Neural cell (in vitro differentiated cells): ENCODE measurements at regions not wholly inside any gene's neighbourhood (a gene's known extent, or its start where the extent isn't known, plus 50 kb on each side); places are given as distances from the start of the nearest gene placed in this dataset.

Source experiments
- H2AFZ ChIP-seq: fragments of 200-600, 300-800 bp; sonication (generic), shearing (Covaris generic); 2 replicates; pipeline ENCODE4 v1.6.0; 2014; ENCODE audit warnings: low read depth, mild to moderate bottlenecking, antibody characterized with exemption, low read length, moderate library complexity
- H3F3A ChIP-seq: fragments of 200-600 bp; shearing (Covaris generic); 2 replicates; pipeline ENCODE4 v1.6.1; 2016; ENCODE audit warnings: mild to moderate bottlenecking, moderate library complexity, mixed read lengths, antibody characterized with exemption, low read length; ENCODE audit not compliant: insufficient read depth, poor library complexity, severe bottlenecking
- H3K27ac ChIP-seq: fragments of 200-600, 300-800 bp; sonication (generic), shearing (Covaris generic); 2 replicates; pipeline ENCODE4 v1.5.1; 2014; ENCODE audit warnings: mild to moderate bottlenecking, low read length, moderate library complexity
- H3K27me3 ChIP-seq: fragments of 300-800, 200-600 bp; sonication (generic), shearing (Covaris generic); 2 replicates; pipeline ENCODE4 v1.6.0; 2014; ENCODE audit warnings: mild to moderate bottlenecking, low read depth, low read length, moderate library complexity; ENCODE audit not compliant: insufficient read depth
- H3K36me3 ChIP-seq: fragments of 300-800, 200-600 bp; sonication (generic), shearing (Covaris generic); 2 replicates; pipeline ENCODE4 v1.5.1; 2014; ENCODE audit warnings: mild to moderate bottlenecking, antibody characterized with exemption, low read length, moderate library complexity; ENCODE audit not compliant: insufficient read depth
- H3K4me2 ChIP-seq: fragments of 300-800, 200-600 bp; sonication (generic), shearing (Covaris generic); 2 replicates; pipeline ENCODE4 v1.6.0; 2014; ENCODE audit warnings: mild to moderate bottlenecking, low read length
- H3K4me3 ChIP-seq: fragments of 300-800, 200-600 bp; sonication (generic), shearing (Covaris generic); 2 replicates; pipeline ENCODE4 v1.5.1; 2014; ENCODE audit warnings: mild to moderate bottlenecking, low read length, moderate library complexity
- H3K79me2 ChIP-seq: fragments of 200-600 bp; shearing (Covaris generic); replicated peaks from 2 replicates; pipeline ENCODE4 v1.6.0; 2014; ENCODE audit warnings: mild to moderate bottlenecking, low read length, moderate library complexity; ENCODE audit not compliant: insufficient read depth
- H3K9ac ChIP-seq: fragments of 300-800, 200-600 bp; sonication (generic), shearing (Covaris generic); 2 replicates; pipeline ENCODE4 v1.6.1; 2016; ENCODE audit warnings: mild to moderate bottlenecking, low read length, mixed read lengths
- H3K9me2 ChIP-seq: fragments of 200-600 bp; shearing (Covaris generic); 2 replicates; pipeline ENCODE4 v1.6.1; 2016; ENCODE audit warnings: mild to moderate bottlenecking, low read length, mixed read lengths; ENCODE audit not compliant: insufficient read depth
- H3K9me3 ChIP-seq: fragments of 200-600, 300-800 bp; sonication (generic), shearing (Covaris generic); 2 replicates; pipeline ENCODE4 v1.6.1; 2016; ENCODE audit warnings: mild to moderate bottlenecking, mixed run types, low read length, moderate library complexity, mixed read lengths
- H4K20me1 ChIP-seq: fragments of 200-600 bp; shearing (Covaris generic); 2 replicates; pipeline ENCODE4 v1.6.1; 2016; ENCODE audit warnings: mild to moderate bottlenecking, mixed run types; ENCODE audit not compliant: insufficient read depth
- EP300 ChIP-seq: fragments of 450-650 bp; conservative IDR thresholded peaks from 2 replicates; pipeline ENCODE4 v1.6.1; 2014; ENCODE audit warnings: antibody characterized with exemption, mild to moderate bottlenecking, moderate library complexity; ENCODE audit not compliant: poor library complexity, severe bottlenecking
- EZH2 ChIP-seq: fragments of 200-600, 300-800 bp; shearing (Covaris generic), sonication (generic); IDR thresholded peaks from 2 replicates; pipeline ENCODE4 v1.6.1; 2014; ENCODE audit warnings: antibody characterized with exemption, low read length, borderline replicate concordance, mild to moderate bottlenecking; ENCODE audit not compliant: insufficient read depth, poor library complexity, severe bottlenecking
- MXI1 ChIP-seq: fragments of 450-650 bp; conservative IDR thresholded peaks from 2 replicates; pipeline ENCODE4 v1.6.1; 2014; ENCODE audit warnings: antibody characterized with exemption, mild to moderate bottlenecking; ENCODE audit not compliant: poor library complexity, severe bottlenecking
- POLR2AphosphoS5 ChIP-seq: IDR thresholded peaks from 2 replicates; pipeline ENCODE4 v1.6.1; 2012
- RAD21 ChIP-seq: fragments of 450-650 bp; conservative IDR thresholded peaks from 2 replicates; pipeline ENCODE4 v1.6.1; 2014; ENCODE audit warnings: antibody characterized with exemption, mild to moderate bottlenecking, moderate library complexity
- SMC3 ChIP-seq: fragments of 450-650 bp; conservative IDR thresholded peaks from 2 replicates; pipeline ENCODE4 v1.6.1; 2014; ENCODE audit warnings: antibody characterized with exemption, mild to moderate bottlenecking, moderate library complexity; ENCODE audit not compliant: poor library complexity
- TAF1 ChIP-seq: IDR thresholded peaks from 2 replicates; pipeline ENCODE4 v1.6.1; 2012; ENCODE audit warnings: low read depth
- TF ChIP-seq, protein P1 (sequence below): IDR thresholded peaks from 2 replicates; pipeline ENCODE4 v1.6.1; 2012; ENCODE audit warnings: borderline replicate concordance
- TF ChIP-seq, protein P2 (sequence below): fragments of 450-650 bp; IDR thresholded peaks from 2 replicates; pipeline ENCODE4 v1.5.1; 2014; ENCODE audit warnings: antibody characterized with exemption, mild to moderate bottlenecking, moderate library complexity; ENCODE audit not compliant: poor library complexity, severe bottlenecking

GRCh38 chr13:80166352-80166751 lies 174.6 kb downstream of the SPRY2 start:
- no peak overlapping the region for H3K4me3 ChIP-seq
- no peak overlapping the region for H2AFZ ChIP-seq
- H3K79me2 ChIP-seq, result no peaks in the 10 kb centered on the region
- no peaks in the 10 kb centered on the region for H3K9me3 ChIP-seq
- H3K27me3 ChIP-seq, result no peaks in the 10 kb centered on the region
- no peak overlapping the region for H3K27ac ChIP-seq
- H3K9ac ChIP-seq, result no peak overlapping the region
- H3F3A ChIP-seq, result no peaks in the 10 kb centered on the region
- TF ChIP-seq, protein P1, sequence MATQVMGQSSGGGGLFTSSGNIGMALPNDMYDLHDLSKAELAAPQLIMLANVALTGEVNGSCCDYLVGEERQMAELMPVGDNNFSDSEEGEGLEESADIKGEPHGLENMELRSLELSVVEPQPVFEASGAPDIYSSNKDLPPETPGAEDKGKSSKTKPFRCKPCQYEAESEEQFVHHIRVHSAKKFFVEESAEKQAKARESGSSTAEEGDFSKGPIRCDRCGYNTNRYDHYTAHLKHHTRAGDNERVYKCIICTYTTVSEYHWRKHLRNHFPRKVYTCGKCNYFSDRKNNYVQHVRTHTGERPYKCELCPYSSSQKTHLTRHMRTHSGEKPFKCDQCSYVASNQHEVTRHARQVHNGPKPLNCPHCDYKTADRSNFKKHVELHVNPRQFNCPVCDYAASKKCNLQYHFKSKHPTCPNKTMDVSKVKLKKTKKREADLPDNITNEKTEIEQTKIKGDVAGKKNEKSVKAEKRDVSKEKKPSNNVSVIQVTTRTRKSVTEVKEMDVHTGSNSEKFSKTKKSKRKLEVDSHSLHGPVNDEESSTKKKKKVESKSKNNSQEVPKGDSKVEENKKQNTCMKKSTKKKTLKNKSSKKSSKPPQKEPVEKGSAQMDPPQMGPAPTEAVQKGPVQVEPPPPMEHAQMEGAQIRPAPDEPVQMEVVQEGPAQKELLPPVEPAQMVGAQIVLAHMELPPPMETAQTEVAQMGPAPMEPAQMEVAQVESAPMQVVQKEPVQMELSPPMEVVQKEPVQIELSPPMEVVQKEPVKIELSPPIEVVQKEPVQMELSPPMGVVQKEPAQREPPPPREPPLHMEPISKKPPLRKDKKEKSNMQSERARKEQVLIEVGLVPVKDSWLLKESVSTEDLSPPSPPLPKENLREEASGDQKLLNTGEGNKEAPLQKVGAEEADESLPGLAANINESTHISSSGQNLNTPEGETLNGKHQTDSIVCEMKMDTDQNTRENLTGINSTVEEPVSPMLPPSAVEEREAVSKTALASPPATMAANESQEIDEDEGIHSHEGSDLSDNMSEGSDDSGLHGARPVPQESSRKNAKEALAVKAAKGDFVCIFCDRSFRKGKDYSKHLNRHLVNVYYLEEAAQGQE, result no peak
- no peak for TF ChIP-seq EP300
- TF ChIP-seq RAD21, result no peak
- TF ChIP-seq SMC3, result no peak
- TF ChIP-seq, protein P2, sequence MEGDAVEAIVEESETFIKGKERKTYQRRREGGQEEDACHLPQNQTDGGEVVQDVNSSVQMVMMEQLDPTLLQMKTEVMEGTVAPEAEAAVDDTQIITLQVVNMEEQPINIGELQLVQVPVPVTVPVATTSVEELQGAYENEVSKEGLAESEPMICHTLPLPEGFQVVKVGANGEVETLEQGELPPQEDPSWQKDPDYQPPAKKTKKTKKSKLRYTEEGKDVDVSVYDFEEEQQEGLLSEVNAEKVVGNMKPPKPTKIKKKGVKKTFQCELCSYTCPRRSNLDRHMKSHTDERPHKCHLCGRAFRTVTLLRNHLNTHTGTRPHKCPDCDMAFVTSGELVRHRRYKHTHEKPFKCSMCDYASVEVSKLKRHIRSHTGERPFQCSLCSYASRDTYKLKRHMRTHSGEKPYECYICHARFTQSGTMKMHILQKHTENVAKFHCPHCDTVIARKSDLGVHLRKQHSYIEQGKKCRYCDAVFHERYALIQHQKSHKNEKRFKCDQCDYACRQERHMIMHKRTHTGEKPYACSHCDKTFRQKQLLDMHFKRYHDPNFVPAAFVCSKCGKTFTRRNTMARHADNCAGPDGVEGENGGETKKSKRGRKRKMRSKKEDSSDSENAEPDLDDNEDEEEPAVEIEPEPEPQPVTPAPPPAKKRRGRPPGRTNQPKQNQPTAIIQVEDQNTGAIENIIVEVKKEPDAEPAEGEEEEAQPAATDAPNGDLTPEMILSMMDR, result no peak
- no peak for TF ChIP-seq MXI1
- TF ChIP-seq POLR2AphosphoS5, result no peak
- no peak for TF ChIP-seq TAF1
- TF ChIP-seq EZH2, result no peak
- no peaks in the 10 kb centered on the region for H3K9me2 ChIP-seq
- H3K36me3 ChIP-seq, result no peaks in the 10 kb centered on the region
- no peaks in the 10 kb centered on the region for H4K20me1 ChIP-seq
- H3K4me2 ChIP-seq, result no peak overlapping the region

DNA sequence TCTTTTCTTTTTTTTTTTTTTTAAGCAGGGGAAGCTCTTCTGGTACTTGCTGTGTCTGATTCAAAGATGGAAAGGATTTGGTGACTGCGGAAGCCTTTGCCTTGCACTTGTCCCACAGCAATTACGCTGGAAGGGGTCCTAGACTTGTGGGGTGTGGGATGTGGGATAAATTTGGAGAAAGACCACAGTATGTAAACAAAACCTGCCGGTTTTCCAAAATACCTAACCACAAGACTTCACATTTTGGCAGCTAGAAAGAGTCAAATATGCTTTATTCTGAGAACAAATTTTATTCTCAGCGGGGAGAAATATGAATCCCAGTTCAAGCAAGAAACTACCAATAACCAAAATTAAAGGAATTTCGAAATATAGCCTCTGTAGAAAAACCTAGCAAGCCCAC lies 176.5 kb downstream of the SPRY2 start:
- H3K36me3 ChIP-seq, result no peaks in the 10 kb centered on the region
- H3K79me2 ChIP-seq, result no peaks in the 10 kb centered on the region
- H3K27ac ChIP-seq, result no peak overlapping the region

More for the DNA sequence above, 176.5 kb downstream of the SPRY2 start:
- H3K4me2 ChIP-seq, result no peak overlapping the region
- H4K20me1 ChIP-seq, result no peaks in the 10 kb centered on the region
- no peaks in the 10 kb centered on the region for H3K9me3 ChIP-seq
- H3F3A ChIP-seq, result no peaks in the 10 kb centered on the region
- H2AFZ ChIP-seq, result no peak overlapping the region
- H3K4me3 ChIP-seq, result no peak overlapping the region
- no peaks in the 10 kb centered on the region for H3K27me3 ChIP-seq
- H3K9me2 ChIP-seq, result no peaks in the 10 kb centered on the region
- H3K9ac ChIP-seq, result no peak overlapping the region
- TF ChIP-seq MXI1 (no peak), POLR2AphosphoS5 (no peak), EP300 (no peak), RAD21 (no peak), TAF1 (no peak), EZH2 (no peak), SMC3 (no peak)
- TF ChIP-seq, protein P2, result no peak
- TF ChIP-seq, protein P1, result no peak
